NCI-H774 (cell line): ENCODE measurements at regions not wholly inside any gene's neighbourhood (a gene's known extent, or its start where the extent isn't known, plus 50 kb on each side); places are given as distances from the start of the nearest gene placed in this dataset.
"Not testable (repeated sequence)": the region's sequence is repeated elsewhere in the genome, so short reads cannot be mapped to it uniquely, and the experiment has no call there.

Experiments used
- DNase-seq: peaks from one replicate; lab custom pipeline; 2025; lab: John Stamatoyannopoulos, UW

DNA sequence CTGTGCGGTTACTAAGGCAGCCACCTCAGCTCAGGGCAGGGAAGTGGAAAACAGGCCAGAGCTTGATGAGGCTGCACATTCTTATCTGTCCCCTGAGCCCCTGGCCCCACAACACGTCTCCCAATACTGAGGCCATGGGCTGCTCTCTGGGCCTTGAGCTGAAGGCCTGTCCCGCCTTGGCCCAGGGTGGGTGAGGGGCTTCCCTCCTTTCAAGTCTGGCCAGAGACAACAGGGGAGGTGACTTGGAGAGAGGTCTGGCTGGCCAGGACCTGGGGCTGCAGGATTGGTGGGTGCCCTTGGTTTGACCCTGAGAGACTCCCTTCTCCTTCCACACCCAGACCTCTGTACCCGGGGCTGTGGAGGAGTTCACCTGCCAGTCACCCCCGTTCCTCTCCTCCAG, 563.8 kb downstream of the PTPRU start:
- DNase-seq: no peak

DNA sequence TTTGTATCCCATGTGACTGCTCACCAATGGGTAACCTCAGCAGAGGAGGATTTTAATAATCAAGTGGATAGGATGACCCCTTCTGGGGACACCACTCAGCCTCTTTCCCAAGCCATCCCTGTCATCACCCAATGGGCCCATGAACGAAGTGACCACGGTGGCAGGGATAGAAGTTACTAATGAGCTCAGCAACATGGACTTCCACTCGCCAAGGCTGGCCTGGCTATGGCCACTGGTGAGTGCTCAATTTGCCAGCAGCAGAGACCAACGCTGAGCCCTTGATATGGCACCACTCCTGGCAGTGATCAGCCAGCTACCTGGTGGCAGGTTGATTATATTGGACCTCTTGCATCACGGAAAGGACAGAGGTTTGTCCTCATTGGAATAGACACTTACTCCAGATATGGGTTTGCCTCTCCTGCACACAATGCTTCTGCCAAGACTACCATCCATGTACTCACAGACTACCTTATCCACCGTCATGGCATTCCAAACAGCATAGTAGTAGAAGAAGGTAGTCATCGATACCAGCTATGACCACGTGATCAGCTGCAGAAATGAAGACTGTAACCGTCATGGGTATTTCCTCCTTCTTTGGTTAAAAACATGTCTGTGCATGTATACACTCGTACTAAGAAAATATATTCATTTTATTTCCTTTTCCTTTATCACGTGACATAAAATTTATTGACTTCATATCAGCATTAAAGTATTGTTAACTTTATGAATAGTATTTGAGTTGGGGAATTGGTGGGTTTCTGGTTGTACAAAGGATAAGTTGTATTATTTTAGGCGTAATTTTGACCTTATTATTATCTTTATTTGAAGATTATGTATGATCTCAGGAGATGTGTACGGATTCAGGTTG, 562.6 kb downstream of the PTPRU start:
- no peak for DNase-seq

- DNase-seq: not testable (repeated sequence)
Observed at GRCh38 chr1:29797125-29797524, 560.8 kb downstream of the PTPRU start.

DNA sequence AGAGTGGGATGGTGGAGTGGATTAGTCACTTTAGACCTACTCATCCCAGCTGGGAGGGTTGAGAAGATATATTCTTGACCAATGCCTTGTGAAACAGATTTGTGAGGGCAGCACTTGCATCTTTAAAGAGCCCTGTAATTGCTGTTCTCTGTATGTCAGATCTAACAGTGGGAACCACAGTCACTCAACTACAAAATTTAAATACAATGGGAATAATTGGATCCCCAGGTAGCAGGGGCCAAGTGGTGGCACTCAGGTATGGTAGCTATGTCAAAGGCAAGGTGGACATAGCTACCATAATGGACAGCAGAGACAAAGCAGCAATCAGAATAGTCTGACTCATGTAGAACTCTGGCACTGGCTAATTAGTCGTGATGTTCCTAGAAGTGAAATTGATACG, 559.6 kb downstream of the PTPRU start:
- DNase-seq: not testable (repeated sequence)

- DNase-seq: no peak
Observed at GRCh38 chr1:29793653-29794348, 557.5 kb downstream of the PTPRU start.

DNA sequence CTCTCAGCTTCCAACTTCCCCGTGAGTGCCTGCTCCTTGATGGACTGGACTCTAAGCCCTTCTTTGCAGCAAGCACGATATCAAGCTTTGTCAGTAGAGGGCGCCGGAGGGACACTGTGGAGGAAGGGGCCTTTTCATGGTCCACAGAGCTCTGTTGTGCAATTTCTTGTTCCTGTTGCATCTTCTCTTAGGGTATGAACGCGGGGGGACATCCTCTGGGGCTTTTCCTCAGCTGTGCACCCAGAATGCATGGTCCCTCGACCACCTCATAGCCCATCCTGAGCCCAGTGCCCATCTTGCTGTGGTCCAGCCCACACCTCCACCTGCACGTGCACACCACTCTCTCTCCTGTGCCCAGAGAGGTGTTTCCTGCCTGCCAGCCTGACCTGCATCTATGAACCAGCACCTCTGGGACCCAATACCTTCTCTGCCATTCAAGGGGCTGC, 556.8 kb downstream of the PTPRU start:
- peak; percentile 50 for DNase-seq

DNA sequence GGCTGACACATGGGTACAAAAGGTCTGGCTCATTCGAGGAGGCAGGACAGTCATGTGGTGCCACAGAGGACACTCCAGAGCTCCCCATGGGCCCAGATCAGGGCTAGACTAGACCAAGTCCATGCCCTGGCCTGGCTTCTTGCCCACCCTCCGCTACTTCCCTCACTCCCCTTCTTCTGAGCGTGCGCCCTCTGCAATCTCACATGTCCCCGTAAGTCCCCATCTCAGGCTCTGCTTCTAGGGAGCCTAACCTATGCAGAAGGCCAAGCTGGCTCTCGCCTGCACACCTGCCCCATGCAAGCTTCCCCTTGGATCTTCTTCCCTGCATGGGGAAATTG, 553.6 kb downstream of the PTPRU start:
- no peak for DNase-seq

DNA sequence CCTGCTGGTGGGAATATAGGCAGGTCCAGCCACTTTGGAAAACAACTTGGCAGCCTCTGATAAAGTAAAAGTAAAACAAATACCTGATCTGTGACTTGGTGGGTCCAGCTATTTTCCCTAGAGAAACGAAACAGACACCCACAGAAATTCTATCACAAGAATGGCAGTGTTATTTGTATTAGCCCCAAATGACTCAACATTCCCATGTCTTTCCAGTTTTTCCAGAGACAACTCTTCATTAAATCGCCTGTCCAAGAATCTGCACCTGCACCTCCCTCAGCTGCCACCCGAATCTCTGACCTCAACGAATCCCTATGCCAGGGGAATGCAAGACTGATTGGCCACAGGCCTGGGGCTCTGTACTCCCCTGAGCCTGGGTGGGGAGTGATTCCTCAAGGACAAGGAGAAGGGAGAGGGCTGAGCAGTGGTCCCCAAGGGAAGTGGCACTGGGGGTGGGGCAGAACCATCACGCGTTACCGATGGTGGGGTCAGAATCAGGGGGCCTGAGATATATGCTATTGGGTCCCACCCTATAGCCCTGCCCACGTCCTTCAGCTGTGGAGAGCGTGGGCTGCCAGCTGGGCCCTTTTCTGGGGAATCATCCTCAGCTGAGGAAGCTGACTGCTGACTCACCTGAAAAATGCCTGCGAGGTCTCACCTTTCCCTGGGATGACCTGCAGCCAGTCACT, 553.0 kb downstream of the PTPRU start:
- DNase-seq: no peak

DNA sequence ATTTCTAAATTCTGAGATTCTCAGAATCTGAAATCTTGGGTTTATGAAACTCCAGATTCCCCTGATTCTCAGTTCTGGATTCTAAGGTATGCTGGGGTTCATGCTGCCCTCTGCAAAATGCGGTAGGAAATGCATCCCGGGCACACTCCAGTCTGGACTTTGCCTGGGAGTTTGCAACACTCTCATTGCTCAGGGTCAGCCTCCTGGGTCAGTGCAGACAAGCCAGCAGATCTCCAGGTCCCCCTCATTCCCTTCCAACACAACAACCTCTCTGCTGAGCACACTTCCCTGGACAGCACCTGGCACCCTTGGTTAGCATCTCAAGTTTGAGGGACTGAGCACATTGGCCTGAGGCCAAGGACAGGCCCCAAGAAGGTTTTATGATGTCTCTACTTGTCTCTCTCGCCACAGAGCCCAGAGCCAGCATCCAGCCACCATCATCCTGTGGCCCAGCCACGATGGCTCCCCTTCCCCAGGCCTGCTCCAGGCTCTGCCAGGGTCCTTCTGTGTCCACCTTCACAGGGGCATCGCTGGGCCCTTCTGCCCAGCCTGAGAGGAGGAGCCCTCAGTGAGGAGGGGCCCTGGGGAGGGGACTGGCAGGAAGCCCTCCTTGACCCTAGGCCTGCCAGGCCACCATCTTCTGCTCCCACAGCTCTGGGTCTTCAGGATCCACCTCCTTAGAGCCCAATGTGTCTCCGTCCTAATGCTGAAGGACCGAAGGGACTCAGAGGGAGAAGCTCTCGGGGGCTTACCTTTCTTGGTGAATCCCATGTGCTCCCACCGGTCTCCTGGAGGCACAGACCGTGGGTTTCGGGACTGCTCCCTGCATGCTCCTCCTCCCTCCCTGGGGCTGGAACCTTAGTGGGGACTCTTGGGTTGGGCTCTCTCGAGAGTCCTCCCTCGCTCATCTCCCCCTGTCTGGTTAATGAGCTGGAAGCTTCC, 550.7 kb downstream of the PTPRU start:
- DNase-seq: no peak

- DNase-seq: no peak
Observed at GRCh38 chr1:29786195-29786594, 549.9 kb downstream of the PTPRU start.

DNA sequence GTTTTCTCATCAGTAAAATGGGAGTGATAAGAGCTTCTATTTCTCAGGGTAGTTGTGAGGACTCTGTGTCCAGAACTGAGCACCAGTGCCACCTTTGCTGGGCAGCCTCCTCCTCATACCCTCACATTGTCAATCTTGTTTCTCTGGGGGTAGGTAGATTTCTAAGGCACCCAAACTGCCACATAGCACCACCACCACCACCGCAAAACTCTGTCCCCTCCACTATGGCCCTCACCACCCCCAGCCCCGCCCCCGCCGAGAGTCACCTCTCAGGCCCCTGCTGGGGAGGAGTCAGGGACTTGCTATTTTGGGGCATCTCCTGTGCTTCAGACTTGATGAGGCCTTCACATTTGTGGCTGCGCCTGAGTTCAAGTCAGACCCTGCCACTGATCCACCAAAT, 549.2 kb downstream of the PTPRU start:
- no peak for DNase-seq

GRCh38 chr1:29785137-29785527, 548.8 kb downstream of the PTPRU start:
- DNase-seq: no peak

GRCh38 chr1:29784276-29785136, 548.2 kb downstream of the PTPRU start:
- no peak for DNase-seq

GRCh38 chr1:29783508-29784275, 547.4 kb downstream of the PTPRU start:
- DNase-seq: no peak

- no peak for DNase-seq
Observed at GRCh38 chr1:29782846-29783507, 546.7 kb downstream of the PTPRU start.

DNA sequence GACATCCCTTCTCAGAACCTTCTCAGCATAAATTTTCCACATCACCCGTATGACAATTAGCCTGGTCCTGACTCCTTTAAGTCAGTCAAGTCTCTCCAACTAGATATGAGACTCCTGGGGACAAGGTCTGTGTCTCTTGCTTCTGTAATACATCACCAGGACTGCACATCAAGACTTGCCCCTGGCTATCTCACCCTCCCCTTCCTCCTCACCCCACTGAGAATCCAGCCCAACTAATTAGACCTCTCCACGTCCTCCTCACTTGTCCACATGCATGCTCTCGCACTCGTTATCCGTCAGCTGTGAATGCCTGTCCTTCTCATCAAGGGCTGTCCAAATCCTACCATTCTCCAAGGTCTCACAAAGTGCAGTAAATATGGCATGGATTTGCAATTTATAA, 542.8 kb downstream of the PTPRU start:
- DNase-seq: no peak

- no peak for DNase-seq
Observed at GRCh38 chr1:29777522-29777921, 541.2 kb downstream of the PTPRU start.

GRCh38 chr1:29774355-29774754, 538.0 kb downstream of the PTPRU start:
- no peak for DNase-seq

DNA sequence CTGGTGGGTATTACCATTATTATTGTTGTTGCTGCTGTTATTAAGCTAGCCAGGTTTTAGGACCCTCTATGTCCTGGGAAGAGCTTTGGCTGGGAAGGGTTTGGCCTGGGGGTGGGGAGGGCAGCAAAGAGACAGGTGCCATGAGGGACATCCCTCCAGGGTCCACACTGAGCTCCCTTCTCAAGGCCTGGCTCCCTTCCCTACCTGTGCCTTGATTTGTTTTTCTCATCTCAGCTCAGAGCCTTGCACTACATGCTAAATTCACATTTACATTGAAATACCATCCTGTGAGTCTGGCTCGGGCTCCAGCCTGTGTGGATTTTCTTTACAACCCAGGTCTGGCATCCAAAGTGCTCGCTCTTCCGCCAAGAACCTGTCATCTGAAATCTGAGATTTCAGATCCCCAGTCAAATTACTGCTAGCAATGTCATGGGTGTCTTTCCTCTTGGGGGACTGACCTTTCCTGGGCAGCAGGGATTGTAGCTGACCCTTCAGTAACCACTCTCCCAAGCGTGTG, 536.3 kb downstream of the PTPRU start:
- DNase-seq: no peak
